ENCODE measurements at regions not wholly inside any gene's neighbourhood (a gene's known extent, or its start where the extent isn't known, plus 50 kb on each side); places are given as distances from the start of the nearest gene placed in this dataset.

GRCh38 chr4:115657991-115658650 lies 544.7 kb upstream of the NDST4 start:
- TF ChIP-seq CTCF (conservative IDR thresholded peaks at IDR 0.05; ENCODE audit: low read length): no peak
- no peak for TF ChIP-seq EZH2phosphoT487 (IDR thresholded peaks at IDR 0.05; ENCODE audit: borderline replicate concordance)
